ENCODE measurements at regions not wholly inside any gene's neighbourhood (a gene's known extent, or its start where the extent isn't known, plus 50 kb on each side); places are given as distances from the start of the nearest gene placed in this dataset.

DNA sequence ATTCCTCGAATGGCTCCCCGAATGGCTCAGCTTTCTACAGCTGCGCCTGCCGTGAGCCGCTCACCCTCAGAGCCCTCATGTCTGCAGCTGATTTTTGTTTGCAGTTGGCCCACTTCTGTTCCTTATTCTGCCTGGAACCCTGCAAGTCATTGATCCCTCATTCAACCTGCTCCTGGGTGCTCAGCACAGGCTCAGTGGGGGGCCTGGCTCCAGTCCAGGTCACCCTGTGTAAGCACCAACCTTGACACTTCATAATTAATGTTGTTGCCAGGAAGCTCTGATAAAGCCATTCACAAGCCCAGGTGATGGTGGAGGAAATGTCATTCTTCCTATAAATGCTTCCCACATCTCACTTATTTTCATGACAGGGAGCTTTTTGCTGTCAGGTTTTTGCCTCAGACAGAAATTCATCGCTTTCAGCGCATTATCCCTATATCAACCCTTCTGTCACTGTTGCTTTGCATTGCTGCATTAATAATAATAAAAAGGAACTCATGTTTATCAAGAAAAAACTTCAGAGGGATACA, 85.7 kb downstream of the F11 start:
- DNase-seq: no peak

DNA sequence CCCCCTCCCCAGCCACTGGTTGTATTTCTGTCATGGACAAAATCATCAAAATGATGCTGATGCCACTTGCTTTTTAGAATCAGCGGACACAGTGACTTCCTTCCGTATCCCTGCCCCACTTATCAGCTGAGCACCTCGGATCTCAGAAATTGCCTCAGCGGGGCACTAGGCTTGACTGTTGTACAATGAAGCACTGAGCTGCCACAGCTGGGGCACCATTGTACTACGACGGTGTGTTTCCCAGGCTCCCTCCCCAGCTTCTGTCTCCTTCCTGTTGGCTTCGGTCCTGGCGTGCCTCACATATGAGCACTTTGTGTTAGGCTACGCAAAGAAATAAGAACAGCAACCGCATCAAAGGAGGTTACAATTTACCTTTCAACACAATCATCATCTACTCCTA, 82.4 kb downstream of the F11 start:
- no peak for DNase-seq

DNA sequence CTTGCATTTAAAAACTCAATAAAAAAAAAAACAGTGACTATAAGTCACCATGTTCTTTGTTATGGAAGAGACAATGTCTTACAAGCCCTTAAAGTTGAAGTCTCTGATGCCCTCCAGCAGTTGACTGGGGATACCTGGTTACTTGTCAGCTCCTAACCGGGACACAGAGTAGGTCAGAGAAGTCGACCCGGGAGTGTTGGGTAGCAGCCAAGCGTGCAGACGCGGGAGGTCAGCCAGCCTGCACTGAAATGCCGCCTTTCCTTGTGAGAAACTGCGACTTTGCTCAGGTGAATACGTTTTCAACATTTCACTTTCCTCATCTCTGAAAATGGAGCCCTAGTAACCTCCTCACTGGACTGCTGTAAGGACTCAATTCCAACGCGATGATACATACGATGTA, 81.8 kb downstream of the F11 start:
- DNase-seq: no peak

DNA sequence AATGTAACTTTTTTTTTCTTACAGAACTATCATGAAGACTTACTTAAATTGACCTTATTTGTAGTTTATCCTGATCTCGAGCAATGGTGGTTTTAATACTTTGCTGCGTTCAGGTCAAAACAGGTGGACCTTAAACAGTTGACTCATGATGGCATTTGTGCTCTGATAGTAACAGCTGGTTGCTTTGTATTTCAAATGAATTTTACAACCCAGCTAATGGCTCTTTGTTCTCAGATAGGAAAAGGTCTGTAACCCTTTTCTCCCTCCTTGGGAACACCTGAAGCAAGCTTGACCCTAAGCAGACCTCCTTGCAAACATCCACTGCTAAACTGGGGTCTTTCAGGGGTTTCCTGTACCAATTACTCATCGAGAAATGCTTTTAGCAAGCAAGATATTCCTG, 79.2 kb downstream of the F11 start:
- DNase-seq: no peak

DNA sequence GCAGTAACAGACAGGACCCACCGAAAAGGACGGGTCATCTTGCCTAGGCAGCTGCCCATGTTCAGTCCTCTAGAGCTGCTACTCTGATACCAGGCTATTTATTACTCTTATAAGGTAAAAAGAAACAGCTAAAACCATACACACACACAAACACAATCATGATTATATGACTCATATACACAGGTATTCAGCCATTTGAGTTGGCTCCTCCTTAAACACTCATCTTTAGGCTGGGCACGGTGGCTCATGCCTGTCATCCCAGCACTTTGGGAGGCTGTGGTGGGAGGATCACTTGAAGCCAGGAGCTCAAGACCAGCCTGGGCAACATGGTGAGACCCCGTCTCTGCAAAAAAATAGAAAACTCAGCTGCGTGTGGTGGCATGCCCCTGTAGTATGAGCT, 76.6 kb downstream of the F11 start:
- DNase-seq: peak; percentile 7

DNA sequence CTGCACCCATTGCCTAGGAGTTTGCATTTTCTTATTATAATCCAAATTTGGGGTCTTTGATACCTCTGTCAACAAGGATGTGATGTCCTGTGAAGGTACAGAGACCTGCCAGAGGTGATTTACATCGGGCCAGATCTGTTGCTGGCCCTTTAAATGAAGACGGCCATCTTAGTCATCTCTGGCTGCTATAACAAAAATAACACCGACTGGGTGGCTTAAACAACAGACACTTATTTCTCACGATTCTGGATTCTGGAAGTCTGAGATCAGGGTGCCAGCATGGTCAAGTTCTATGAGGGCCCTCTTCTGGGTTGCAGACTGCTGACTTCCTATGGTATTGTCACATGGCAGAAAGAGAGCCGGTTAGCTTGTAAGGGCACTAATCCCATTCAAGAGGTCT, 75.7 kb downstream of the F11 start:
- DNase-seq: no peak
